Limb (tissue), 2 donors: ENCODE measurements at regions not wholly inside any gene's neighbourhood (a gene's known extent, or its start where the extent isn't known, plus 50 kb on each side); places are given as distances from the start of the nearest gene placed in this dataset.
"Not testable (repeated sequence)": the region's sequence is repeated elsewhere in the genome, so short reads cannot be mapped to it uniquely, and the experiment has no call there.

Source experiments
- DNase-seq, 2 donors: peaks; one replicate each; pipeline ENCODE4 v3.0.0-alpha.2; 2016; ENCODE audit errors: extremely low spot score in 2 of 2

GRCh38 chr22:10526079-10526478 lies 5001.9 kb upstream of the OR11H1 start:
- DNase-seq: not testable (repeated sequence)

GRCh38 chr22:10531141-10531540 lies 4996.9 kb upstream of the OR11H1 start:
- not testable (repeated sequence) for DNase-seq

- not testable (repeated sequence) for DNase-seq
These were observed 4955.5 kb upstream of the OR11H1 start for GRCh38 chr22:10572531-10572930.

GRCh38 chr22:10601071-10601470 lies 4926.9 kb upstream of the OR11H1 start:
- not testable (repeated sequence) for DNase-seq

- DNase-seq: not testable (repeated sequence)
These were observed 4896.0 kb upstream of the OR11H1 start for GRCh38 chr22:10631961-10632360.

GRCh38 chr22:10635341-10635740 lies 4892.7 kb upstream of the OR11H1 start:
- DNase-seq: not testable (repeated sequence)

- DNase-seq: not testable (repeated sequence)
These were observed 4865.2 kb upstream of the OR11H1 start for GRCh38 chr22:10662818-10663217.

- DNase-seq: not testable (repeated sequence)
These were observed 4854.9 kb upstream of the OR11H1 start for GRCh38 chr22:10673065-10673464.

GRCh38 chr22:10678720-10679119 lies 4849.3 kb upstream of the OR11H1 start:
- not testable (repeated sequence) for DNase-seq

GRCh38 chr22:10685436-10685835 lies 4842.6 kb upstream of the OR11H1 start:
- DNase-seq: not testable (repeated sequence)

GRCh38 chr22:10687256-10687655 lies 4840.7 kb upstream of the OR11H1 start:
- DNase-seq: not testable (repeated sequence)

- not testable (repeated sequence) for DNase-seq
These were observed 4829.2 kb upstream of the OR11H1 start for GRCh38 chr22:10698836-10699235.

- not testable (repeated sequence) for DNase-seq
These were observed 4828.5 kb upstream of the OR11H1 start for GRCh38 chr22:10699301-10700097.

- not testable (repeated sequence) for DNase-seq
These were observed 4819.8 kb upstream of the OR11H1 start for GRCh38 chr22:10708175-10708574.

- DNase-seq: not testable (repeated sequence)
These were observed 4817.1 kb upstream of the OR11H1 start for GRCh38 chr22:10710923-10711322.

- DNase-seq: not testable (repeated sequence)
These were observed 4805.2 kb upstream of the OR11H1 start for GRCh38 chr22:10722804-10723203.

- DNase-seq: not testable (repeated sequence)
These were observed 4804.0 kb upstream of the OR11H1 start for GRCh38 chr22:10723966-10724365.

- DNase-seq: no peak
These were observed 4800.6 kb upstream of the OR11H1 start for GRCh38 chr22:10727393-10727792.

- not testable (repeated sequence) for DNase-seq
These were observed 4798.0 kb upstream of the OR11H1 start for GRCh38 chr22:10729979-10730378.

- not testable (repeated sequence) for DNase-seq
These were observed 4797.3 kb upstream of the OR11H1 start for GRCh38 chr22:10730706-10731105.

- not testable (repeated sequence) for DNase-seq
These were observed 4796.6 kb upstream of the OR11H1 start for GRCh38 chr22:10731246-10731974.

- not testable (repeated sequence) for DNase-seq
These were observed 4792.9 kb upstream of the OR11H1 start for GRCh38 chr22:10735075-10735474.
